CD1c-positive myeloid dendritic cell (primary cell): ENCODE measurements at regions not wholly inside any gene's neighbourhood (a gene's known extent, or its start where the extent isn't known, plus 50 kb on each side); places are given as distances from the start of the nearest gene placed in this dataset.
A peak's percentile ranks its signal among the peaks of the same experiment; 100 is the strongest.

Source experiments
- DNase-seq: peaks from one replicate; pipeline ENCODE4 v3.0.0-alpha.2; 2016; ENCODE audit errors: extremely low spot score

GRCh38 chr6:134605034-134605433 lies 287.1 kb upstream of the SGK1 start:
- no peak for DNase-seq

GRCh38 chr6:134604014-134604676 lies 286.2 kb upstream of the SGK1 start:
- no peak for DNase-seq

GRCh38 chr6:134603561-134603960 lies 285.6 kb upstream of the SGK1 start:
- peak; percentile 3 for DNase-seq

DNA sequence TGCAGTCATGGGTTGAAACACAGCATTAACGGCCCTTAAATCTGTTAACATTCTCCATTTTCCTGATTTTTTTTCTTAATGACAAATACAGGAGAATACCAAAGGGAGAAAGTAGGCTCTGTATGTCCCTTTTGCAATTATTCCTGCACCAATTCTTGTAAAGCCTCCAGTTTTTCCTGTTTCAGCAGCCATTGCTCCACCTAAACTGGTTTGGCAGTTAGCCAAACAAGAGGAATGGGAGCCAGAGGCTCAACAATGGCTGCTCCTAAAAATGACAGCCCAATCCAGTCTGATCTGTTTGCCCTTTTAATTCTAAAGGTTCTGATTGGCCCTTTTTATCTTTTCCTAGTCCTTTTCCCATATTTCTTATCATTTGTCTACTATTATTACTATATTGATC lies 284.2 kb upstream of the SGK1 start:
- no peak for DNase-seq

DNA sequence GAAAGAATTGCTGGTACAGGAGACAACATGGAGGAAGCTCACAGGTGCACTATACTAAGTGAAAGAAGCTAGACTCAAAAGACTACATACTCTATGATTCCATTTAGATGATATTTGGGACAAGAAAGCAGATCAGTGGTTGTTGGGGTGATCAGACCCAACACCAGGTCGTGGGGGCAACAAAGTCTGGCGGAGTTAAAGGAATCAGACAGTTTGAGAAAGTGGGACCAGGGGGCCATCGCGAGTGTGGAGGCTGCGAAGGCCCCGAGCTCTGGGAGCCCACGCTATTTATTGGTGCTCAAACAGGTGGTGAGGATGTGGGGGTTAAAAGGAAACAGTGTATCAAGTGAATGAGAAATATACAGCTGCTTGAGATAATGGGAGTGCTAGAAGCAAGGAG lies 282.8 kb upstream of the SGK1 start:
- no peak for DNase-seq

DNA sequence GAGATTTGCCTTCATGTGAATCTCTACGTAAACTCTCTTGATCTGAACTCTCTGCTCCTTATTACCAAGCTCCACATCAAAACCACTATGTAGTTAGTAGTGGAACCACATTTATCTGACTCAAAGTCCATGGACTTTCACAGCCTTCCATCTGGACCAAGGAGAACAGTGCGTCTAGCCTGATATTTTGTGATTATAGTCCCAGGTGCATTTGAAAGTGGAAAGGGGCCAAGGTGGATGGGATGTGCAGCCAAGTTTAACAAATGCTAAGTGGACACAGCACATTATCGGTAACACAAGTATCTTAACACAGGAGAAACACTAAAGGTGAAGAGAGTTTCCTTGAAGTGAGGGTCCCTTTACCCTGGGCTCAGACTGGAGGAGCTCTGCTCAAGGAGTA lies 281.2 kb upstream of the SGK1 start:
- DNase-seq = no peak

GRCh38 chr6:134596191-134596590 lies 278.3 kb upstream of the SGK1 start:
- DNase-seq = no peak

DNA sequence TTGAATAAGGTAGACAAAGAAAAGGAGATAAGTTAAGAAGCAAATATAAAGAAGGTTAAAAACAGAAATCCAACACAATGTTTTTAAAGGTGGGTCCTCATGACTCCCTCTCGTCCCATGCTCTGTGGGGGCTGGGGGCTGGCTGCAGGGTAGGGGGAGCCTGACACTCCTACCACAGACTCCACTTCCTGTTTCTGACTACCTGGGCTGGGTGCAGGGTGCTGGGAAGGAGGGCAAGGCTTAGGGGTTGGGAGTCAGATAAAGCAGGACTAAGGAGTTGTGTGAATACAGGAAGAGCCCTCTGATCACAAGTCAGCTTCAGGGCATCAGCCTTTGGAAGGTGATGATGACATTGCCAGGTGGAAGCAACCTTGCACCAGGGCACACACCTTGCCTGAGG lies 277.0 kb upstream of the SGK1 start:
- no peak for DNase-seq

DNA sequence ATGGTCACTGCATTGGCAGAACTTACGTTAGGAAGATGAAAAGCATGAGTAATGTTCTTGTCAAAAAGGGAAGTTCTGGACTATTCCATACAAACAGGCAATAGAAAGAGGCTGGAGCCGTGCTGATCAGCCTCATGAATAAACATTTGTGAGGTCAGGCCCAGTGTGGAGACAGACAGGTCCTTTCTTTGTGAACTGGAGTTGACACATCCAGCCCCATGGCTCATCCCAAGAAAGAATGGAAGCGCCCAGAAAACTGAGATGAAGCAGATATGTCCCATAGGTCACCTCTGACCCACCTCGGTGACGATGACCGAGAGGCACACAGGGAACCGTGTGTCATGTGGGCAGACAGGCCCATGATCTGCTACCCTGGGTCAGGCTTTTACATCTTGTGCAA lies 276.0 kb upstream of the SGK1 start:
- DNase-seq = peak; percentile 65

- DNase-seq = no peak
These were observed 275.5 kb upstream of the SGK1 start for GRCh38 chr6:134593442-134593841.

DNA sequence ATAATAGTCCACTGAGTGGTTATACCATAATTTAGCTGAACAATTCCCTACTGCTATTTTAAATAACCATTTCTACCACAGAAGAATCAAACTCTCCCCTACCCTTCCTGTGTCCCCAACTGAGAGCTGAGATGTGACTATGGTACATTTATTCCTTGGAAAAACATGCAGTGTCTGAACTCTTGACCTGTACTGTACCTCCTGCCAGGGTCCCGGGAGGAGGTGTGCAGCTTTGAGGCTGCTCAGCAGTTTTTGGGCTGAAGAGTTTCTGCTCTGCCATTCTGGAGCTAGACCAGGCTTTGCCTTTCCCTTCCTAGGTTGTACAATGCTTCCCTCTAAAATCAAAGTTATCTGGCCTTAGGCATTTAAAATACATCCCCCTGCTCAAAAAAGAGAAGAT lies 275.1 kb upstream of the SGK1 start:
- no peak for DNase-seq

- DNase-seq = no peak
These were observed 272.5 kb upstream of the SGK1 start for GRCh38 chr6:134590449-134590848.

GRCh38 chr6:134590004-134590403 lies 272.1 kb upstream of the SGK1 start:
- no peak for DNase-seq

DNA sequence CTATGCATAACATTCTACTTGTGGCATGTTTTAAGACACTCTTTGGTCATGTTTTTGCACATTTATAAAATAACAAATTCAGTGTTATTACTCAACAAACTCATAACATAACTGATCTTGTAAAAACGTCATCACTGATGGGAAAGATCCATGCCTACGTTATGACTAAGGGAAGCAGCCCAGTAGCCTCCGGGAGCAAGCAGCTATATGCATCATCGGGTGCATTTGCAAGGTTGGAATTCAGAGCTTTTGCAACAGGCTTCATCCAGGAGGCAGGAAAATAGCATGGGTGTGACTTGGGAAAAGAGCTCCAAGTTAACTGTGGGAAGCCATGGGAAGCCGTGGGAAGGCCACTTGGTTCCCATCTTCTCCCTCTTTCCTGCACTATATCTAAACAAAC lies 271.6 kb upstream of the SGK1 start:
- no peak for DNase-seq

- DNase-seq = no peak
These were observed 270.4 kb upstream of the SGK1 start for GRCh38 chr6:134588267-134588666.

DNA sequence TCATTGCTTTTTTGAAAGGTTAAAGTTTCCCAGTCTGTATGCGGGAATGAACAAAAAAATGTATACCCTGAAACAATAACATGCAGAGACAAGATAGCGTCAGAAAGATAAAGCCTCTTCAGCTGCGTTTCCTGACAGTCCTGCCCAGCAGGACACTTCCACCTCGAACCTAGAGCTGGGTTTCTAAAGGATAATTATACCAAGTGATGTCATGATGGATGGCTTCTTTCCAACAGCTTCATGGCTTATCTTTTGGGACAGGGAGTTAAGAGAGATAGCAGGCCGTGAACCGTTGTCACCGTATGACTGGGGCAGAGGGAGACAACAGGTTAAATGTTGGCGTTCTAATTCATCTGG lies 267.6 kb upstream of the SGK1 start:
- no peak for DNase-seq

DNA sequence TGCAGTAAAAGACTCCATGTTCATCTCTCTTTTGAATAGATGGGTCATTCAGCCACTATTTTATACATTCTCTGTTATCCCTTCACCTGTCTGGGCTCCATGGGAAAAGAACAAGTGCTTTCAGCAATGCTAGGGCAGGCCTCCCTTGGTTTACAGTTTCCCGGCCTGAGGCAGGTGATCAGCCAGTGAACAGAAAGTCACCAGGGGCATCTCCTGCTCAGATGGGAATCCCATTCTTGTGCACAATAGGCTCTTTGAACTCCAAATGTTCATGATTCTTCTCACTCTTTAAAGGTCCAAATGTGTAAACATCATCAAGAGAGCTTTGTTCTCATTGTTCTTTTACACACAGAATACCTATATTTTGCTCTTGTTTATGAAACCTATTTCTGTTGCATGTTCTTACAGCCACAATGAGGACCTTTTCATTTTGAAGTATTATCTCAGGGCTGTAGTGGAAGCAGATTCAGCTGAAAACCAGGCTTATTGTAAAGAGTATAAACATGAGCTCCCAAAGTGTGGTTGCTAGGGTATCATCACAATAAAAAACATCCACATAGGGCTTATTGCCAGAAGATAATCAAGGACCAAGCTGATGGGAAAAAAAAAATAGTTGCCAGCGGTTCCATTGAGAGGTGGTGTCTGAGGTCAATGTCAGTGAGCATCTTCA lies 267.1 kb upstream of the SGK1 start:
- no peak for DNase-seq

DNA sequence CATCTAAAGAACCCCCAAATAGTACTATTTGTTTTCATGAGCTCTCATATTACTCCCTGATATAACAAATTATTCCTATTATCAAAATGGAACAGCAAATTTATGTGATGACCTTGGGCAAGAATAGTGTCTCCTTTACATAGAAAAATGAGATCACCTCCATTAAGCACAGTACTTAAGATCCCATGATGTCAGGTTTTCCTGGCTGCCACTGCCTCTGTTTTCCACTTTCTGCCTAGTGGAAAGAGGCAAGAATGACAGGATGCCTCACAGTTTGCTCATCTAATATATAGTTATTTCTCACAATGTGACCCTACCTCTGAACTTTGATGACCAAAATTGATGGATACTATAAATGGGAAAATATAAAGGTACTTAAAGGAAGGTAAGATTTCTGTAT lies 260.1 kb upstream of the SGK1 start:
- DNase-seq = no peak

- no peak for DNase-seq
These were observed 257.3 kb upstream of the SGK1 start for GRCh38 chr6:134575221-134575620.

GRCh38 chr6:134574491-134574890 lies 256.6 kb upstream of the SGK1 start:
- no peak for DNase-seq

- DNase-seq = peak; percentile 23
These were observed 252.1 kb upstream of the SGK1 start for GRCh38 chr6:134569996-134570395.

- no peak for DNase-seq
These were observed 246.8 kb upstream of the SGK1 start for GRCh38 chr6:134564705-134565104.

DNA sequence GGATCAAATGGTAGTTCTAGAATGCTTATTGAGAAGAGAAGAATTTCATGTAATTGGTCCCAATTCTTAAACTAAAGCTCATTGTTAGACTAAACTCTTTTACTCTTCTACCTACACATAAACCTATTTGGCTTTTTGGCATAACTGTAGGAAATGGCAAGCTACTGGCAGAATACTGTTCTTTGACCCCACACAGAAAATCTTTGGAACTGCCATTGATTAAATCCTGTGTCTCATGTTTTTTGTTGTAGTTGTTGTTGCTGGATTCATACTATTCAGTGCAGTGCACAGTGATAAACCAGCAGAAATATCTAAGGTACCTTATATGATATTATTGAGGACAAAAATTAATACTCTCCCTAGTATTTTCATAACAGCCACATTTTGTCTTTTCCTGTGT lies 242.1 kb upstream of the SGK1 start:
- no peak for DNase-seq

DNA sequence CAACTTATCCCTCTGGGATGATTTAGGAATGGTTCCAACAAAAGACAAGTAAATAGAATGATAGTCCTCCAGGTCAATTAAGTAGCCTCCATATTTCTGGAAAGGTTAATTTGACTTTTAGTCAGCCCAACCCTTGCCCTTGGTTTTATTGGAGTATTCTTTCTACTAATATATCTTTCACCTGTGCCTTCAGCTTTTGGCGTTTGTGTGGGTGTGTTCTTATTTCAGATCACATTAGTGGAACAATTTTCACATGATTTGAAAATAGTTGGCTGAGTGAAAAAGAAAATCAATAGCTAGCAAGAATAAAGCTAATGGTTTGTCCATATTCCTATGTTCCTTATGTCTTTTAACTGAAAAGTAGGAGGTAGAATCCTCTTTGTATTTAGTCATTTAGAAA lies 239.6 kb upstream of the SGK1 start:
- no peak for DNase-seq
